ENCODE measurements at regions not wholly inside any gene's neighbourhood (a gene's known extent, or its start where the extent isn't known, plus 50 kb on each side); places are given as distances from the start of the nearest gene placed in this dataset.

DNA sequence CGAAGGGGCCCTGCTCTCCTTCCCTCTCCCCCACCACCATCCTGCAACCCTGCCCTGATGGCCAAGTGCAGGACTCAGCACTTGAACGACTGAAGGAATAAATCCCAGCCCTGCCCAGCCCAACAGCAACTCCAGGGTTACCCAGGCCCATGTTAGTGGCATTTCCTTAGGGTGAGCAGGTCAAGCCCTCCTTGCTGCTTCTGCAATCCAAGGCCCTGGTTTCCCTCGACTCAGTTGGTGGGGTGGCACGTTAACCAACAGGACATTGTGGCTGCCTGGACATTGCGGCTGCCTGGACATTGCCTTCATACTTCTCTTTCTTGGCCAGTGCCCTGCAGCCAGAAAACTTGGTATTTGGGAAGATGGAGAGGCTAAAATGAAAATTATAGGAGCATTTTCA is 141.4 kb downstream of the TRIM29 start:
- Histone ChIP-seq H4K20me1 (ENCODE audit: insufficient read depth) (no peaks in the 10 kb centered on the region), H3K4me3 (ENCODE audit: low read length) (no peak overlapping the region), H3K9me2 (ENCODE audit: insufficient read depth, low read length) (no peaks in the 10 kb centered on the region), H3K27ac (ENCODE audit: low read length) (no peak overlapping the region), H3K4me2 (ENCODE audit: low read length) (no peak overlapping the region), H3K9me3 (ENCODE audit: low read length) (no peaks in the 10 kb centered on the region), H3F3A (ENCODE audit: insufficient read depth, low read length, poor library complexity, severe bottlenecking) (no peaks in the 10 kb centered on the region), H3K9ac (ENCODE audit: low read length) (no peak overlapping the region), H3K79me2 (replicated peaks; ENCODE audit: insufficient read depth, low read length) (no peaks in the 10 kb centered on the region), H3K36me3 (ENCODE audit: insufficient read depth, low read length) (no peaks in the 10 kb centered on the region), H3K27me3 (ENCODE audit: insufficient read depth, low read depth, low read length) (no peaks in the 10 kb centered on the region), H2AFZ (ENCODE audit: low read depth, low read length) (no peak overlapping the region)
- no peak for TF ChIP-seq POLR2AphosphoS5 (IDR thresholded peaks at IDR 0.05)
- no peak for TF ChIP-seq TAF1 (IDR thresholded peaks at IDR 0.05; ENCODE audit: low read depth)
- no peak for TF ChIP-seq SMC3 (conservative IDR thresholded peaks at IDR 0.05; ENCODE audit: poor library complexity)
- no peak for TF ChIP-seq EP300 (conservative IDR thresholded peaks at IDR 0.05; ENCODE audit: poor library complexity, severe bottlenecking)
- TF ChIP-seq RAD21 (conservative IDR thresholded peaks at IDR 0.05): no peak
- no peak for TF ChIP-seq MXI1 (conservative IDR thresholded peaks at IDR 0.05; ENCODE audit: poor library complexity, severe bottlenecking)
- no peak for TF ChIP-seq REST (IDR thresholded peaks at IDR 0.05; ENCODE audit: borderline replicate concordance)
- no peak for TF ChIP-seq CTCF (IDR thresholded peaks at IDR 0.05; ENCODE audit: poor library complexity, severe bottlenecking)
- TF ChIP-seq EZH2 (IDR thresholded peaks at IDR 0.05; ENCODE audit: borderline replicate concordance, insufficient read depth, low read length, poor library complexity, severe bottlenecking): no peak

DNA sequence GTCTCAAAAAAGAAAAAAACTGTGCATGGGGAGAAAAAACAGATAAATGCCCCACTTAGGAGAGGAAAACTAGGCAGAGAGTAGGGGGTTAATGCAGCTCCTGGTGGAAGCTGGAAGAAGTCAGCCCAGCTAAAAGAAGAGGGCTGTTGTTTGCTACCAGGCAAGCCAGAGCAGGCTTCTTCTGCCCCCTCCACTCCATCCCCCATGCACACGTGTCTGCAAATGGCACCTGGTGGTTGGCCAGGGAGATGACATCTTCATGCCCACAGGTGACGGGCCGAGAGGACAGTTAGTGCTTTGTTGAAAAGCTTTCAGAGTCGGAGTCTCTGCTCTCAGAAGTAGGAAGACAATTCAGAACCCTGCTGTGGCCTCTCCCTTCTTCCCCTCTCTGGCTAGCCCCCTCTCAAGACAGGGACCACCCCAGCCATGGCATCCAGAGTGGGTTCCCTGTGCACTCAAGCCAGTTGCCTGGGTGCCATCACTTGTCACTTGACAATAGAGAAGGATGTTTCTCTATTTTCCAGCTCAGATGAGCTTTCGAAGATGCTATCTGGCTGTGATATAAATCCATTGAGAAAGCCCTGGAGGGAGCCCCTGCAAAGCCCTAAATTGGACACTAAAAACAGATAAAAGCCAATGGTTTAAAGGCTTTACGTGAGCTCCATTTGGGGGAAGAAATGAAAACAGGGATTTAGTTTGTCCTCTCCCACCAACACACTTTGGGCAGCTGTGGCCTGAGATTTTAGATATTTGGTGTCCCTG is 142.0 kb downstream of the TRIM29 start:
- Histone ChIP-seq H4K20me1 (ENCODE audit: insufficient read depth) (no peaks in the 10 kb centered on the region), H3K4me3 (ENCODE audit: low read length) (no peak overlapping the region), H3K9ac (ENCODE audit: low read length) (no peak overlapping the region), H3K79me2 (replicated peaks; ENCODE audit: insufficient read depth, low read length) (no peaks in the 10 kb centered on the region), H3K27ac (ENCODE audit: low read length) (no peak overlapping the region), H2AFZ (ENCODE audit: low read depth, low read length) (no peak overlapping the region), H3K4me2 (ENCODE audit: low read length) (no peak overlapping the region), H3K9me3 (ENCODE audit: low read length) (no peaks in the 10 kb centered on the region), H3K27me3 (ENCODE audit: insufficient read depth, low read depth, low read length) (no peaks in the 10 kb centered on the region), H3F3A (ENCODE audit: insufficient read depth, low read length, poor library complexity, severe bottlenecking) (no peaks in the 10 kb centered on the region), H3K36me3 (ENCODE audit: insufficient read depth, low read length) (no peaks in the 10 kb centered on the region), H3K9me2 (ENCODE audit: insufficient read depth, low read length) (no peaks in the 10 kb centered on the region)
- TF ChIP-seq EP300 (conservative IDR thresholded peaks at IDR 0.05; ENCODE audit: poor library complexity, severe bottlenecking) (no peak), CTCF (IDR thresholded peaks at IDR 0.05; ENCODE audit: poor library complexity, severe bottlenecking) (no peak), POLR2AphosphoS5 (IDR thresholded peaks at IDR 0.05) (no peak), RAD21 (conservative IDR thresholded peaks at IDR 0.05) (no peak), REST (IDR thresholded peaks at IDR 0.05; ENCODE audit: borderline replicate concordance) (no peak), TAF1 (IDR thresholded peaks at IDR 0.05; ENCODE audit: low read depth) (no peak), SMC3 (conservative IDR thresholded peaks at IDR 0.05; ENCODE audit: poor library complexity) (no peak), MXI1 (conservative IDR thresholded peaks at IDR 0.05; ENCODE audit: poor library complexity, severe bottlenecking) (no peak), EZH2 (IDR thresholded peaks at IDR 0.05; ENCODE audit: borderline replicate concordance, insufficient read depth, low read length, poor library complexity, severe bottlenecking) (no peak)
